ENCODE measurements at regions not wholly inside any gene's neighbourhood (a gene's known extent, or its start where the extent isn't known, plus 50 kb on each side); places are given as distances from the start of the nearest gene placed in this dataset.

- ATAC-seq (ENCODE audit: low read depth in 2 of 2) (no peak), DNase-seq (no peak)
- Mint-ChIP-seq H3K27ac (no peak overlapping the region), H3K9me3 (peaks cover 10 to 26% (median 15%) of the 10 kb centered on the region in 7 donors), H3K4me3 (no peak overlapping the region), H3K27me3 (peaks cover 4 to 9% (median 6%) of the 10 kb centered on the region in 3 donors), H3K36me3 (peaks cover 0 to 11% of the 10 kb centered on the region in 2 donors), H3K4me1 (no peaks in the 10 kb centered on the region)
These were observed 136.7 kb upstream of the VEPH1 start for GRCh38 chr3:157639756-157640426.

- peaks cover 10 to 26% (median 15%) of the 10 kb centered on the region in 7 donors for H3K9me3 Mint-ChIP-seq
- DNase-seq (no peak), ATAC-seq (ENCODE audit: low read depth in 2 of 2) (no peak)
- peaks cover 0 to 11% of the 10 kb centered on the region in 2 donors for H3K36me3 Mint-ChIP-seq
- H3K4me3 Mint-ChIP-seq, result no peak overlapping the region
- no peaks in the 10 kb centered on the region for H3K4me1 Mint-ChIP-seq
- peaks cover 4 to 9% (median 6%) of the 10 kb centered on the region in 3 donors for H3K27me3 Mint-ChIP-seq
- H3K27ac Mint-ChIP-seq, result no peak overlapping the region
These were observed 134.7 kb upstream of the VEPH1 start for GRCh38 chr3:157637866-157638265.

GRCh38 chr3:157633241-157633640, 130.0 kb upstream of the VEPH1 start:
- ATAC-seq (ENCODE audit: low read depth in 2 of 2) (no peak), DNase-seq (no peak)
- H3K4me1 Mint-ChIP-seq, result no peaks in the 10 kb centered on the region
- peaks cover 22 to 32% (median 27%) of the 10 kb centered on the region in 3 donors for H3K27me3 Mint-ChIP-seq
- H3K9me3 Mint-ChIP-seq, result peaks cover 9 to 21% (median 12%) of the 10 kb centered on the region in 7 donors
- no peak overlapping the region for H3K4me3 Mint-ChIP-seq
- H3K36me3 Mint-ChIP-seq, result peaks cover 0 to 11% of the 10 kb centered on the region in 2 donors
- no peak overlapping the region for H3K27ac Mint-ChIP-seq

GRCh38 chr3:157632075-157632474, 128.9 kb upstream of the VEPH1 start:
- Mint-ChIP-seq H3K27ac (no peak overlapping the region), H3K4me1 (no peaks in the 10 kb centered on the region), H3K27me3 (peaks cover 27 to 32% (median 28%) of the 10 kb centered on the region in 3 donors), H3K9me3 (peaks cover 1 to 10% (median 6%) of the 10 kb centered on the region in 7 donors), H3K4me3 (no peak overlapping the region), H3K36me3 (peaks cover 0 to 3% of the 10 kb centered on the region in 2 donors)
- ATAC-seq (ENCODE audit: low read depth in 2 of 2) (no peak), DNase-seq (no peak)

GRCh38 chr3:157631478-157631877, 128.3 kb upstream of the VEPH1 start:
- Mint-ChIP-seq H3K4me1 (no peaks in the 10 kb centered on the region), H3K9me3 (peaks cover 0 to 5% (median 4%) of the 10 kb centered on the region in 7 donors), H3K27me3 (peaks cover 30 to 32% (median 31%) of the 10 kb centered on the region in 3 donors), H3K4me3 (no peak overlapping the region), H3K36me3 (no peaks in the 10 kb centered on the region), H3K27ac (no peak overlapping the region)
- ATAC-seq (ENCODE audit: low read depth in 2 of 2) (no peak), DNase-seq (no peak)

- Mint-ChIP-seq H3K4me1 (no peaks in the 10 kb centered on the region), H3K27me3 (peaks cover 23 to 43% (median 33%) of the 10 kb centered on the region in 3 donors), H3K9me3 (no peaks in the 10 kb centered on the region), H3K27ac (no peak overlapping the region), H3K36me3 (no peaks in the 10 kb centered on the region), H3K4me3 (no peak overlapping the region)
- ATAC-seq (ENCODE audit: low read depth in 2 of 2), result no peak
- no peak for DNase-seq
These were observed 123.6 kb upstream of the VEPH1 start for GRCh38 chr3:157626817-157627216.

- no peak for ATAC-seq (ENCODE audit: low read depth in 2 of 2)
- Mint-ChIP-seq H3K27me3 (peaks cover 7 to 30% (median 25%) of the 10 kb centered on the region in 3 donors), H3K27ac (no peak overlapping the region), H3K9me3 (no peaks in the 10 kb centered on the region), H3K4me1 (no peaks in the 10 kb centered on the region), H3K36me3 (no peaks in the 10 kb centered on the region), H3K4me3 (no peak overlapping the region)
- no peak for DNase-seq
These were observed 121.6 kb upstream of the VEPH1 start for GRCh38 chr3:157624801-157625200.

GRCh38 chr3:157618886-157619285, 115.7 kb upstream of the VEPH1 start:
- H3K9me3 Mint-ChIP-seq, result no peaks in the 10 kb centered on the region
- H3K4me3 Mint-ChIP-seq, result no peak overlapping the region
- H3K36me3 Mint-ChIP-seq, result no peaks in the 10 kb centered on the region
- H3K27me3 Mint-ChIP-seq, result peaks cover 0 to 28% (median 21%) of the 10 kb centered on the region in 3 donors
- H3K27ac Mint-ChIP-seq, result peak overlapping the region in 1 of 6 donors; percentile 54
- ATAC-seq (ENCODE audit: low read depth in 2 of 2) (no peak), DNase-seq (no peak)
- H3K4me1 Mint-ChIP-seq, result peaks cover 0 to 7% (median 6%) of the 10 kb centered on the region in 3 donors

GRCh38 chr3:157618075-157618760, 115.0 kb upstream of the VEPH1 start:
- ATAC-seq (ENCODE audit: low read depth in 2 of 2) (peak; percentile 89 to 94), DNase-seq (peak; percentile 47)
- Mint-ChIP-seq H3K9me3 (no peaks in the 10 kb centered on the region), H3K4me1 (peaks cover 0 to 7% (median 6%) of the 10 kb centered on the region in 3 donors), H3K4me3 (no peak overlapping the region), H3K27ac (no peak overlapping the region), H3K27me3 (peaks cover 0 to 27% (median 21%) of the 10 kb centered on the region in 3 donors), H3K36me3 (no peaks in the 10 kb centered on the region)

GRCh38 chr3:157614896-157615295, 111.7 kb upstream of the VEPH1 start:
- ATAC-seq (ENCODE audit: low read depth in 2 of 2) (no peak), DNase-seq (no peak)
- Mint-ChIP-seq H3K27ac (no peak overlapping the region), H3K36me3 (no peaks in the 10 kb centered on the region), H3K27me3 (peaks cover 0 to 21% (median 12%) of the 10 kb centered on the region in 3 donors), H3K4me1 (peaks cover 0 to 7% (median 6%) of the 10 kb centered on the region in 3 donors), H3K4me3 (no peak overlapping the region), H3K9me3 (no peaks in the 10 kb centered on the region)

- Mint-ChIP-seq H3K9me3 (no peaks in the 10 kb centered on the region), H3K27ac (no peak overlapping the region), H3K4me3 (no peak overlapping the region), H3K36me3 (no peaks in the 10 kb centered on the region), H3K4me1 (peaks cover 0 to 8% (median 2%) of the 10 kb centered on the region in 3 donors), H3K27me3 (peaks cover 8 to 47% (median 30%) of the 10 kb centered on the region in 3 donors)
- no peak for DNase-seq
- ATAC-seq (ENCODE audit: low read depth in 2 of 2), result no peak
These were observed 108.4 kb upstream of the VEPH1 start for GRCh38 chr3:157611536-157612076.

GRCh38 chr3:157610876-157611535, 107.8 kb upstream of the VEPH1 start:
- no peaks in the 10 kb centered on the region for H3K9me3 Mint-ChIP-seq
- ATAC-seq (ENCODE audit: low read depth in 2 of 2) (peak in 1 of 2 donors; percentile 20), DNase-seq (no peak)
- H3K36me3 Mint-ChIP-seq, result no peaks in the 10 kb centered on the region
- no peak overlapping the region for H3K27ac Mint-ChIP-seq
- peak overlapping the region in 1 of 8 donors; percentile 72 for H3K4me3 Mint-ChIP-seq
- H3K4me1 Mint-ChIP-seq, result peaks cover 0 to 9% (median 2%) of the 10 kb centered on the region in 3 donors
- peaks cover 10 to 49% (median 31%) of the 10 kb centered on the region in 3 donors for H3K27me3 Mint-ChIP-seq

GRCh38 chr3:157607826-157608405, 104.7 kb upstream of the VEPH1 start:
- Mint-ChIP-seq H3K27me3 (peaks cover 12 to 50% (median 33%) of the 10 kb centered on the region in 3 donors), H3K4me1 (peaks cover 0 to 9% (median 2%) of the 10 kb centered on the region in 3 donors), H3K36me3 (no peaks in the 10 kb centered on the region), H3K9me3 (no peaks in the 10 kb centered on the region), H3K4me3 (no peak overlapping the region), H3K27ac (no peak overlapping the region)
- ATAC-seq (ENCODE audit: low read depth in 2 of 2) (no peak), DNase-seq (no peak)
